ENCODE measurements at regions not wholly inside any gene's neighbourhood (a gene's known extent, or its start where the extent isn't known, plus 50 kb on each side); places are given as distances from the start of the nearest gene placed in this dataset.

DNA sequence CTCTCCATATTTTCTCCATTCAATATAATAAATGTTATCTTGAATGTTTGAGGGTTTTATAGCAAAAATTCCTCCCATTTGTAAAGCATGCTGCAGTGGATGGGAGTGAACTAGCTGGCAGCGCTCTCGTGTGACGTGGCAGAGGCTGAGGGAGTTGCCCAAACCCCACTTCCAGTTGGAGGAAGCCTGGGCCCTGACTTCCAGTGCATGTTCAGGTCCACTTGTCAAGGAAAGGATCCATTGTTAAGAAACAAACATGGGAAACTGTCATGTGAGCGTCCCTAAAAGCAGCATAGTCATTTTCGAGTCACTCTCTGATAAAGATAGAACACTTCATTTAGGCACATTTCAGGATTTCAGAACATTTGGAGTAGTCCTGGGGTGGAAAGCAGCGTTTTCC, 116.6 kb downstream of the SLC25A47 start (continued):
- TF ChIP-seq, protein P1, sequence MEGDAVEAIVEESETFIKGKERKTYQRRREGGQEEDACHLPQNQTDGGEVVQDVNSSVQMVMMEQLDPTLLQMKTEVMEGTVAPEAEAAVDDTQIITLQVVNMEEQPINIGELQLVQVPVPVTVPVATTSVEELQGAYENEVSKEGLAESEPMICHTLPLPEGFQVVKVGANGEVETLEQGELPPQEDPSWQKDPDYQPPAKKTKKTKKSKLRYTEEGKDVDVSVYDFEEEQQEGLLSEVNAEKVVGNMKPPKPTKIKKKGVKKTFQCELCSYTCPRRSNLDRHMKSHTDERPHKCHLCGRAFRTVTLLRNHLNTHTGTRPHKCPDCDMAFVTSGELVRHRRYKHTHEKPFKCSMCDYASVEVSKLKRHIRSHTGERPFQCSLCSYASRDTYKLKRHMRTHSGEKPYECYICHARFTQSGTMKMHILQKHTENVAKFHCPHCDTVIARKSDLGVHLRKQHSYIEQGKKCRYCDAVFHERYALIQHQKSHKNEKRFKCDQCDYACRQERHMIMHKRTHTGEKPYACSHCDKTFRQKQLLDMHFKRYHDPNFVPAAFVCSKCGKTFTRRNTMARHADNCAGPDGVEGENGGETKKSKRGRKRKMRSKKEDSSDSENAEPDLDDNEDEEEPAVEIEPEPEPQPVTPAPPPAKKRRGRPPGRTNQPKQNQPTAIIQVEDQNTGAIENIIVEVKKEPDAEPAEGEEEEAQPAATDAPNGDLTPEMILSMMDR (IDR thresholded peaks at IDR 0.05 in 2 of 3, conservative IDR thresholded peaks at IDR 0.05 in 1 of 3; ENCODE audit: borderline replicate concordance in 1 of 3, insufficient read depth in 1 of 3, low read depth in 2 of 3, low read length in 2 of 3), result no peak
- TF ChIP-seq SP1 (IDR thresholded peaks at IDR 0.05; ENCODE audit: low read depth) (no peak), YY1 (IDR thresholded peaks at IDR 0.05; ENCODE audit: extremely low read depth, insufficient replicate concordance, low read depth, low read length) (no peak), ELF1 (IDR thresholded peaks at IDR 0.05; ENCODE audit: borderline replicate concordance, low read depth) (no peak), CBX3 (IDR thresholded peaks at IDR 0.05; ENCODE audit: low read depth) (no peak), SIN3A (IDR thresholded peaks at IDR 0.05; ENCODE audit: low read depth) (no peak), CEBPB (IDR thresholded peaks at IDR 0.05; ENCODE audit: low read depth) (no peak), SRF (IDR thresholded peaks at IDR 0.05; ENCODE audit: low read depth) (no peak), ZFX (IDR thresholded peaks at IDR 0.05) (no peak), EGR1 (IDR thresholded peaks at IDR 0.05; ENCODE audit: low read depth) (no peak), EZH2 (IDR thresholded peaks at IDR 0.05) (no peak), RAD21 (IDR thresholded peaks at IDR 0.05; ENCODE audit: low read depth) (no peak), TCF7L2 (IDR thresholded peaks at IDR 0.05; ENCODE audit: borderline replicate concordance, extremely low read depth, insufficient read depth, insufficient read length) (no peak), JUND (IDR thresholded peaks at IDR 0.05) (no peak)

DNA sequence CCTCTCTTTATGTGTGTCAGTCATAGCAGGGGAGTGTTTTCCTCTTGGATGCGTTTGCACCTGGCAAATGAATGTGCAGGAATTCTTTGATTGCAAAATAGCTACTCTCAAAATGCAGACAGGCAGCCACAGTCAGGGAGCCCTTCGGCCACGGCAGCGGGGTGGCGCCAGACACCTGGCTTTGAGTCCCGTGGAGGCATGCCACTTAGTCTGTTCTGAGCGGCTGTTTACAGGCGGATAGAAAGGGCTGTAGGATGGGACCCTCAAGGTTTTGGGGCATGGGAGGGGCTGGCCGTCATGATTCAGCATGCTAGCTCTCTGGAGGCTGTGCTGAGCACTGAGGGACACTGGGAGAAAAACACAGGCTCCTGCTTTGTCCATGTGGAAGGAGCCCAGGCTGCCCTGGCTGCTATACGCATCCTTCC, 117.1 kb downstream of the SLC25A47 start:
- peak; percentile 75 for ATAC-seq
- Histone ChIP-seq H3K36me3 (ENCODE audit: control insufficient read depth in 1 of 2, insufficient read depth in 2 of 2, low read length in 2 of 2) (no peaks in the 10 kb centered on the region), H3K27me3 (ENCODE audit: insufficient read depth, low read length) (no peaks in the 10 kb centered on the region), H3K4me1 (ENCODE audit: control insufficient read depth in 1 of 2, insufficient read depth in 2 of 2, low read length in 2 of 2) (peaks cover 43 to 78% of the 10 kb centered on the region in 2 experiments), H3K4me2 (ENCODE audit: low read length) (peak overlapping the region; percentile 78), H3K4me3 (replicated peaks in 1 of 2; ENCODE audit: low read depth in 1 of 2, low read length in 2 of 2) (peak overlapping the region in 1 of 2 experiments; percentile 42; a peak in 2 of 4 replicates), H3K9me3 (ENCODE audit: control insufficient read depth in 1 of 2, insufficient read depth in 1 of 2, low read depth in 1 of 2, low read length in 2 of 2) (no peaks in the 10 kb centered on the region), H4K20me1 (ENCODE audit: insufficient read depth) (no peaks in the 10 kb centered on the region), H3K27ac (ENCODE audit: low read depth, low read length) (peak overlapping the region; percentile 77), H2AFZ (ENCODE audit: low read depth, low read length, poor library complexity, severe bottlenecking) (no peak overlapping the region), H3K9ac (ENCODE audit: low read length) (peak overlapping the region; percentile 49), H3K9me2 (ENCODE audit: insufficient read depth) (no peaks in the 10 kb centered on the region), H3K79me2 (ENCODE audit: insufficient read depth, low read length) (no peaks in the 10 kb centered on the region)
- no TSS peak for BruUV-seq (replicated peaks)
- intact Hi-C loops (cut with micrococcal nuclease), result loop anchor here (1.0 to 2.0 kb wide), 2 partner anchors 205 to 215 kb away; no protein-coding TSS in a partner anchor
- ChIA-PET CTCF (interaction anchor here (0.6 to 5.7 kb wide), 20 partner anchors 9 to 460 kb away, joined by 3 to 69 read pairs (median 6); no protein-coding TSS in a partner anchor), POLR2A (interaction anchor here (0.6 to 1.8 kb wide), 4 partner anchors 55 to 223 kb away, joined by 3 to 5 read pairs (median 4); no protein-coding TSS in a partner anchor), RAD21 (ENCODE audit: low non-redundant PET in 1 of 2, low total read pairs in 2 of 2, uncharacterized antibody in 2 of 2, unreplicated experiment in 2 of 2) (interaction anchor here (0.5 to 2.2 kb wide), 12 partner anchors 10 to 213 kb away, joined by 3 to 20 read pairs (median 6); no protein-coding TSS in a partner anchor)
- no peak for DNase-seq (ENCODE audit: low read depth, low spot score)
- TF ChIP-seq, protein P2, sequence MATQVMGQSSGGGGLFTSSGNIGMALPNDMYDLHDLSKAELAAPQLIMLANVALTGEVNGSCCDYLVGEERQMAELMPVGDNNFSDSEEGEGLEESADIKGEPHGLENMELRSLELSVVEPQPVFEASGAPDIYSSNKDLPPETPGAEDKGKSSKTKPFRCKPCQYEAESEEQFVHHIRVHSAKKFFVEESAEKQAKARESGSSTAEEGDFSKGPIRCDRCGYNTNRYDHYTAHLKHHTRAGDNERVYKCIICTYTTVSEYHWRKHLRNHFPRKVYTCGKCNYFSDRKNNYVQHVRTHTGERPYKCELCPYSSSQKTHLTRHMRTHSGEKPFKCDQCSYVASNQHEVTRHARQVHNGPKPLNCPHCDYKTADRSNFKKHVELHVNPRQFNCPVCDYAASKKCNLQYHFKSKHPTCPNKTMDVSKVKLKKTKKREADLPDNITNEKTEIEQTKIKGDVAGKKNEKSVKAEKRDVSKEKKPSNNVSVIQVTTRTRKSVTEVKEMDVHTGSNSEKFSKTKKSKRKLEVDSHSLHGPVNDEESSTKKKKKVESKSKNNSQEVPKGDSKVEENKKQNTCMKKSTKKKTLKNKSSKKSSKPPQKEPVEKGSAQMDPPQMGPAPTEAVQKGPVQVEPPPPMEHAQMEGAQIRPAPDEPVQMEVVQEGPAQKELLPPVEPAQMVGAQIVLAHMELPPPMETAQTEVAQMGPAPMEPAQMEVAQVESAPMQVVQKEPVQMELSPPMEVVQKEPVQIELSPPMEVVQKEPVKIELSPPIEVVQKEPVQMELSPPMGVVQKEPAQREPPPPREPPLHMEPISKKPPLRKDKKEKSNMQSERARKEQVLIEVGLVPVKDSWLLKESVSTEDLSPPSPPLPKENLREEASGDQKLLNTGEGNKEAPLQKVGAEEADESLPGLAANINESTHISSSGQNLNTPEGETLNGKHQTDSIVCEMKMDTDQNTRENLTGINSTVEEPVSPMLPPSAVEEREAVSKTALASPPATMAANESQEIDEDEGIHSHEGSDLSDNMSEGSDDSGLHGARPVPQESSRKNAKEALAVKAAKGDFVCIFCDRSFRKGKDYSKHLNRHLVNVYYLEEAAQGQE (IDR thresholded peaks at IDR 0.05; ENCODE audit: low read depth), result no peak
- TF ChIP-seq, protein P1 (IDR thresholded peaks at IDR 0.05 in 2 of 3, conservative IDR thresholded peaks at IDR 0.05 in 1 of 3; ENCODE audit: borderline replicate concordance in 1 of 3, insufficient read depth in 1 of 3, low read depth in 2 of 3, low read length in 2 of 3), result peak; percentile 87 to 94 (median 93)
- TF ChIP-seq CEBPB (IDR thresholded peaks at IDR 0.05; ENCODE audit: low read depth) (peak; percentile 90), TCF7L2 (IDR thresholded peaks at IDR 0.05; ENCODE audit: borderline replicate concordance, extremely low read depth, insufficient read depth, insufficient read length) (peak; percentile 19), JUND (IDR thresholded peaks at IDR 0.05) (no peak), RAD21 (IDR thresholded peaks at IDR 0.05; ENCODE audit: low read depth) (peak; percentile 98)

Measured in HCT116 (cell line).